Thyroid gland (tissue), 4 donors: ENCODE measurements at regions not wholly inside any gene's neighbourhood (a gene's known extent, or its start where the extent isn't known, plus 50 kb on each side); places are given as distances from the start of the nearest gene placed in this dataset.

ENCODE experiments used
- POLR2A ChIP-seq, 2 donors: fragments of 450-650 bp; IDR thresholded peaks; one replicate each; pipeline ENCODE4 v1.6.1; 2017; ENCODE audit warnings: antibody characterized with exemption in 2 of 2, mild to moderate bottlenecking in 2 of 2, moderate library complexity in 1 of 2
- TF ChIP-seq, protein P1 (sequence below), 6 experiments: fragments of 200-600 bp in 3 of 6; fragments of 450-650 bp in 3 of 6; sonication (generic) in 3 of 6; IDR thresholded peaks; one replicate each; pipeline ENCODE4 v1.5.1; 2016 to 2019; ENCODE audit warnings: antibody characterized with exemption in 6 of 6, mild to moderate bottlenecking in 2 of 6, inconsistent platforms in 1 of 6, moderate library complexity in 1 of 6

DNA sequence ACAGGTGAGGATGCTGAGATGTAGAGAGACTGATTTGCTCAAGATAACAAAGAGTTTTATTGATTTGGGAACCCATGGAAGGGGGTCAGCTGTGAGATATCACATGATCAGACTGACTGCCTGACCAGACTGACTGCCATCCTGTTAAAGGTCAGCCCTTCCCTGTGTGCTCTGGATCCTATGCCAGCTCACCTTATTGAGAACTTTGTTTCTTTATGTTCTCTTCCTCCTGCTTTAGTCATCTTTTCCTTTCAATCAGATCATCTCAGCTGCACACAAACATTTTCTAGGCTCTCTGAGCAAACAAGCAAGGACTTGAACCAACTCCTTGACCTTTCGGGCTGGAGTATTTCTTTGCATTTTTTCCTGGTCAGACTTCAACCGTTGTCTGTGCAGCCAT, 50.0 kb upstream of the MTPN start:
- TF ChIP-seq, protein P1, sequence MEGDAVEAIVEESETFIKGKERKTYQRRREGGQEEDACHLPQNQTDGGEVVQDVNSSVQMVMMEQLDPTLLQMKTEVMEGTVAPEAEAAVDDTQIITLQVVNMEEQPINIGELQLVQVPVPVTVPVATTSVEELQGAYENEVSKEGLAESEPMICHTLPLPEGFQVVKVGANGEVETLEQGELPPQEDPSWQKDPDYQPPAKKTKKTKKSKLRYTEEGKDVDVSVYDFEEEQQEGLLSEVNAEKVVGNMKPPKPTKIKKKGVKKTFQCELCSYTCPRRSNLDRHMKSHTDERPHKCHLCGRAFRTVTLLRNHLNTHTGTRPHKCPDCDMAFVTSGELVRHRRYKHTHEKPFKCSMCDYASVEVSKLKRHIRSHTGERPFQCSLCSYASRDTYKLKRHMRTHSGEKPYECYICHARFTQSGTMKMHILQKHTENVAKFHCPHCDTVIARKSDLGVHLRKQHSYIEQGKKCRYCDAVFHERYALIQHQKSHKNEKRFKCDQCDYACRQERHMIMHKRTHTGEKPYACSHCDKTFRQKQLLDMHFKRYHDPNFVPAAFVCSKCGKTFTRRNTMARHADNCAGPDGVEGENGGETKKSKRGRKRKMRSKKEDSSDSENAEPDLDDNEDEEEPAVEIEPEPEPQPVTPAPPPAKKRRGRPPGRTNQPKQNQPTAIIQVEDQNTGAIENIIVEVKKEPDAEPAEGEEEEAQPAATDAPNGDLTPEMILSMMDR (IDR thresholded peaks at IDR 0.05) = no peak
- TF ChIP-seq POLR2A (IDR thresholded peaks at IDR 0.05) = no peak
